Motor neuron (in vitro differentiated cells): ENCODE measurements at regions not wholly inside any gene's neighbourhood (a gene's known extent, or its start where the extent isn't known, plus 50 kb on each side); places are given as distances from the start of the nearest gene placed in this dataset.

Experiments used
- ATAC-seq, 8 experiments: fragments of 200-7000 bp; cut with Tn5 transposase; replicated peaks in 6 of 8; 2 replicates each; pipeline ENCODE4 v1.8.0; 2021; ENCODE audit warnings: mild to moderate bottlenecking in 8 of 8, moderate library complexity in 8 of 8
- H3K27ac ChIP-seq, 2 donors: fragments of 250-450 bp; sonication (Bioruptor Pico); 2 replicates each; pipeline ENCODE4 v1.9.0; 2021; ENCODE audit warnings: antibody characterized with exemption in 2 of 2, mild to moderate bottlenecking in 2 of 2, moderate library complexity in 1 of 2
- H3K4me1 ChIP-seq, 2 donors: fragments of 250-450 bp; sonication (Bioruptor Pico); replicated peaks in 1 of 2; 2 replicates each; pipeline ENCODE4 v1.6.1; 2021; ENCODE audit warnings: antibody characterized with exemption in 2 of 2, mild to moderate bottlenecking in 2 of 2, moderate library complexity in 1 of 2
- H3K4me3 ChIP-seq, 5 donors: fragments of 250-450 bp; sonication (Bioruptor Pico); 2 replicates each; pipeline ENCODE4 v1.9.0; 2021; ENCODE audit warnings: antibody characterized with exemption in 5 of 5, mild to moderate bottlenecking in 5 of 5, moderate library complexity in 4 of 5
- WGBS, 10 experiments: fragments of 450-650 bp; shearing (Covaris generic); methylation state at CpG; one replicate each; pipeline ENCODE4 v1.0.0; 2022; 5-methylcytosine and 5-hydroxymethylcytosine counted together
- in situ Hi-C, 9 experiments: fragments of 400-800 bp; cut with MboI; loops; one replicate each; pipeline ENCODE4 v1.15.0; 2021; ENCODE audit warnings: low sequenced_read_pairs in 9 of 9, low pct_unique_long_range_greater_than_20kb in 2 of 9; ENCODE audit not compliant: unreplicated experiment in 9 of 9

DNA sequence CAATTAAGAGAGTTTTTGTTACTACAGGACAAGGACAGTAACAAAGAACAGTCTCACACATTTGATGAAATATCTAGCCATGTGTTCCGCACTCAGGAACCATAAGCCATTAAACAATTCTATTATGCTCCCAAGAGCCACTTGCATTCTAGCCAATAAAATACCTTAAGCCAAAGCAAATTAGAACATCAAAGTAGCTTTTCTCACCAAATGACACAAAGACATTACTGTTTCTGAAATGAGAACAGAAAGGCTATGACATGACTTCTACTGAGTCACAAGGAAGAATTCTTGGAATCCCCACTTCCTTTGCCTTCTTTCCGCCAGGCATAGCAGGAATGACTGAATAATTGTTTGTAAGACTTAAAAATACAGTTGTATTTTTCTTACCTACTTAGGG, 445.8 kb downstream of the ATP23 start:
- H3K4me3 ChIP-seq, result no peak overlapping the region
- in situ Hi-C loops, result no loop called here
- H3K27ac ChIP-seq, result no peak overlapping the region
- ATAC-seq, result no peak
- H3K4me1 ChIP-seq, result no peaks in the 10 kb centered on the region
- WGBS, 10 experiments, result 46 to 100% (median 89%) methylated on average over 1 to 2 of the region's 2 CpGs; no CpG with 5 or more reads in 1 of the 10 experiments

DNA sequence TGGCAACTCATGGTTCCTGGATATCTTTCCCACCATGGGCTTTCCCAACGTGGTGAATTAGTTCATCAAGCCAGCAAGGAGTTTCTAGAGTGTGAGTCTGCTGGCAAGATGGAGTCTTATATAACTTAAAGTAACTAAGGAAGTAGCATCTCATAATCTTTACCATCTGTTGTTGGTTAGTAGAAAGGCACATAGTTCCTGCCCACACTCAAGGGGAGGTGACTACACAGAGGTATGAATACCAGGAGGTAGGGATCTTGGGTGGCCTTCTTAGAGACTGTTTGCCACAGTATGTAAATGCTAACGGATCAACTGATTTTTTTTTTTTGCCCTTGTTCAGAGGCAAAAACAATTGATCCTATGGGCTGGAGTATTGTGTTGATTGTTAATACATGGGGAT, 446.9 kb downstream of the ATP23 start:
- H3K27ac ChIP-seq, result no peak overlapping the region
- H3K4me3 ChIP-seq, result no peak overlapping the region
- 34 to 100% (median 79%) methylated on average over 1 to 2 of the region's 2 CpGs; no CpG with 5 or more reads in 3 of the 10 experiments for WGBS, 10 experiments
- in situ Hi-C loops, result no loop called here
- no peaks in the 10 kb centered on the region for H3K4me1 ChIP-seq
- ATAC-seq, result peak in 1 of 8 experiments; percentile 32

DNA sequence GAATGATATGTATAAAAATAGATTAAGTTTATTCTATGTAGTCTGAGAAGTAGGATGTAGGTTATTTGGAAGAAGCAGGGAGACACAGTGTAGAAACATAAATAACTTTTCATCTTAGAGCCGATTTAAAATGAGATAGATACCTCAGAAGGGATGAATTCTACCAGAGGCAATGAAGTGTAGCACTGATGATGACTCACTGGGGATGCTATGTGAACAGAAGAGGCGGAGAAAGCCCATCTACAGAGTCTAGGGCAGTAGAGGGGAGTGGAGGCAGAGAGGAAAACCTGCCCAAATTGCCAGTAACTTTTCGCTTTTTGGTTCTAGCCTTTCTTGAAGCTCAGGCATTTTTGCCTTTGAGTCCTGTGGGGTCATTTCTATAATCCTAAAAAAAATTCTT, 451.8 kb downstream of the ATP23 start:
- no peak overlapping the region for H3K27ac ChIP-seq
- WGBS, 10 experiments, result 62 to 100% (median 83%) methylated on average over 1 to 3 of the region's 3 CpGs; no CpG with 5 or more reads in 3 of the 10 experiments
- in situ Hi-C loops, result no loop called here
- peak in 2 of 8 experiments; percentile 69 to 71 for ATAC-seq
- H3K4me1 ChIP-seq, result no peaks in the 10 kb centered on the region
- H3K4me3 ChIP-seq, result no peak overlapping the region

DNA sequence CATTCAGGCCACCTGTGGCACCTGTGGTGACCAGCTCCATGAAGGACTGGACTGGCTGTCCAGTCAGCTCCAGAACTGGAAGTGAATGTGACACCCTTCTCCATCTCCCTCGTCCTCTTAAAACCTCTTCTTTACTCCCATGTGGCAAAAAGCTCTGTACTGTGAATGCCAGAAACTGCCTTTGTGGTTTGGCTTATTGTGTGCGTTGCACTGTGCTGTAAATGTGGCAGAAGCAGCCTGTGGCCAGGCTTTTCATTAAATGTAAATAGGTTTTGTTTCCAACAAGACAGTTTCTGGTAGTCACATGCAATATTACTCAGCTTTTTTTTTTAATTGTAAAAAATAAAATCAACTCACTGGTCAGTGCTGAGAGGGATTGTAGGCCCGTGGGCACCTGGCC, 453.7 kb downstream of the ATP23 start:
- Histone ChIP-seq H3K4me1 (no peaks in the 10 kb centered on the region), H3K27ac (no peak overlapping the region), H3K4me3 (no peak overlapping the region)
- ATAC-seq, result no peak
- WGBS, 10 experiments, result 67 to 100% (median 91%) methylated on average over 1 to 3 of the region's 3 CpGs; no CpG with 5 or more reads in 2 of the 10 experiments
- in situ Hi-C loops, result no loop called here

DNA sequence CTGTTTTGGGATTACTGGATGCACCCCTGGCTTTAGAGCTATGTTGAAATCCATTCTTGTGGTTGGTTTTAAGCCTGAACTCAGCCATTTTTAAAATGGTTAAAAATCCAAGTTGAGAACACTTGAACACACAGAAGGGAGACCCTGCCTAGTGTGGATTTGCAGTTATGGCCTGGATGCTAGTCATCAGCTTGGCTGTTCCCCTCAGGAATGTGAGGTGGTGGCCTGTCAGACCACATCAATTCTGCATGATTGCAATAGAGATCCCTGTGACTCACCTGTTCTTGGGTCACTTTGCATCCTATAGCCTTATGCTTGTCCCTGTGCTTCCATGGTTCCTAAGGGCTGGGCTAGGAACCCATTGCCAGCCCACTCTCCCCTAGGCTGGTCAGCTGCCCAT, 454.1 kb downstream of the ATP23 start:
- H3K4me1 ChIP-seq, result no peaks in the 10 kb centered on the region
- no peak overlapping the region for H3K27ac ChIP-seq
- in situ Hi-C loops, result no loop called here
- peak in 2 of 8 experiments; percentile 26 to 50 for ATAC-seq
- H3K4me3 ChIP-seq, result no peak overlapping the region

DNA sequence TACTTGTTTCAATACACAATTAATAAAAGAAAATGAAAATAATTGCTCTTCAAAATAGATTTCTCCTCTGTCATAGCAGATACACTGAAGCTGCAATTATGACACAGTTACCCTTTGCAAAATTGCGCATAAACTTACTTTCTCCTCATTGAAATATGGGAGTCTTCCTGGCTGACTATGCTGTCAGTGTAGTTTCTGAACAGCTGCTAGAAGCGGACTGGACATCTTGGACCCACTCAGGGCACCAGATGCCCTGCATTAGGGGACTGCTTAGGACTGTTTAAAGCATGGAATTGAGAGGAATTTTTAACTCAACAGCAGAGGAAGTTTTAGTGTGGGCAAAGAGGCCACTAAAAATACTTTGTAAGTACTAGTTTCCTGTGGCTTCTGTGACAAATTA, 454.9 kb downstream of the ATP23 start:
- H3K27ac ChIP-seq, result no peak overlapping the region
- in situ Hi-C loops, result no loop called here
- H3K4me3 ChIP-seq, result no peak overlapping the region
- ATAC-seq, result peak in 3 of 8 experiments; percentile 61 to 88 (median 81)
- H3K4me1 ChIP-seq, result no peaks in the 10 kb centered on the region
- whole genome bisulfite sequencing, 10 experiments, result 28 to 100% (median 94%) methylated on average over 1 to 2 of the region's 2 CpGs; no CpG with 5 or more reads in 2 of the 10 experiments

DNA sequence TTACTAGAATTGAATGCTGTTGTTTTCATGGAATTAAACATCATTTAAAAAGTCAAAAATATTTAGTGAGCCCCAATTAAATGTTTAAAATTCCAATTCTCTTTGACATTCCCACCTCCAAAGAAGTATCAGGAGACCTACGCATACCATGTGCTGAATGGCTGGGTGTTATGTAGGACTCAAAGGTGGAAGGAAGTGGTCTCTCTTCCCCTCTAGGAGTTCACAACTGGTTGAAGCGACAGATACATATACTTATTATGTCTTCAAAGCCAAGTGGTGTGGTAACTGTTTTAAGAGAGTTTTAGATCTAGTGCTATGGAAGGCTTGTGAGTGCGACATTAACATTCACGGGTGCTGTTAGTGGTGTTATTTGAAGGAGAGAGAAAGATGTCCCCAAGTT, 464.0 kb downstream of the ATP23 start:
- peaks cover 0 to 6% of the 10 kb centered on the region in 2 donors for H3K4me1 ChIP-seq
- no peak overlapping the region for H3K4me3 ChIP-seq
- WGBS, 10 experiments, result 83 to 100% (median 88%) methylated on average over 1 to 4 of the region's 4 CpGs; no CpG with 5 or more reads in 1 of the 10 experiments
- in situ Hi-C loops, result no loop called here
- ATAC-seq, result no peak
- H3K27ac ChIP-seq, result no peak overlapping the region

DNA sequence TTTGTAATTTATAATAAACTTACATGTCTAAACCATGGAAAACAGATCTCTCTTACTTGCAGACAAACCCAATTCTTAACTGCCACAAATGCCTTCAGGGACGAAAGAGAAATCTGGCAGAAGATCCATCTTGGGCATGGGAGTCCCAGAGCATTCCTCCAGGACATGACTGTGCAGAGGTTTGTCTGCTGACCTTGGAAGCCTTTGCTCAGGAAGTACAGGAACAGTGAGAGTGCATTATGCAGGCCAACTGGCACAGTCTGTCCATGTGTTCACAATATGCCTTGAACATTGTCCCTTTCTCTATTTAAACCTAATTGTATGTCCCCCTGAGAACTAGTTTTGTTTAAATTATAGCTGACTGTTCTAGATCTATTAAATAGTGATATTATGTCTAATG, 467.1 kb downstream of the ATP23 start:
- Histone ChIP-seq H3K4me3 (no peak overlapping the region), H3K4me1 (peaks cover 0 to 6% of the 10 kb centered on the region in 2 donors), H3K27ac (no peak overlapping the region)
- peak in 6 of 8 experiments; percentile 33 to 55 (median 42) for ATAC-seq
- in situ Hi-C loops, result no loop called here
- 11 to 80% (median 57%) methylated on average over 1 of the region's 1 CpG; no CpG with 5 or more reads in 4 of the 10 experiments for WGBS, 10 experiments

DNA sequence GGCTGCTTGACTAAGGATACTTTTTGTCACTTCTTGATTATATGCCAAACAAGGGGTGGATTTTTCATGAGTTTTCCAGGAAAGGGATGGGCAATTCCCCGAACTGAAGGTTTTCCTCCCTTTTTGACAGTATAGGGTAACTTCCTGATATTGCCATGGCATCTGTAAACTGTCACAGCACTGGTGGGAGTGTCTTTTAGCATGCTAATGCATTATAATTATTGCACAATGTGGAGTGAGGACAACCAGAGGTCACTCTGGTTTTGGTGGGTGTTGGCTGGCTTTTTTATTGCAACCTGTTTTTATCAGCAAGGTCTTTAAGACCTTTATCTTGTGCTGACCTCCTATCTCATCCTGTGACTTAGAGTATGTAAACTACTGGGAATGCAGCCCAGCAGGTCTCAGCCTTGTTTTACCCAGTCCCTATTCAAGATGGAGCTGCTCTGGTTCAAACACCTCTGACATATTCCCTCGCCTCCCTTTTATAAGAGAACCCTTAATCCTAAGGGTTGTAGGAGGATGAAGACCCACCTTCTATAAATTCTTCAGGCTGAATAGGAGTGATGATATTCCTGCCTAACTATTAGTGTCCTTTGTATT, 471.2 kb downstream of the ATP23 start:
- Histone ChIP-seq H3K4me3 (no peak overlapping the region), H3K4me1 (peaks cover 6 to 15% of the 10 kb centered on the region in 2 donors), H3K27ac (no peak overlapping the region)
- in situ Hi-C loops, result no loop called here
- peak in 4 of 8 experiments; percentile 14 to 86 (median 77) for ATAC-seq
- 0 to 88% (median 56%) methylated on average over 1 to 2 of the region's 2 CpGs; no CpG with 5 or more reads in 1 of the 10 experiments for WGBS, 10 experiments

DNA sequence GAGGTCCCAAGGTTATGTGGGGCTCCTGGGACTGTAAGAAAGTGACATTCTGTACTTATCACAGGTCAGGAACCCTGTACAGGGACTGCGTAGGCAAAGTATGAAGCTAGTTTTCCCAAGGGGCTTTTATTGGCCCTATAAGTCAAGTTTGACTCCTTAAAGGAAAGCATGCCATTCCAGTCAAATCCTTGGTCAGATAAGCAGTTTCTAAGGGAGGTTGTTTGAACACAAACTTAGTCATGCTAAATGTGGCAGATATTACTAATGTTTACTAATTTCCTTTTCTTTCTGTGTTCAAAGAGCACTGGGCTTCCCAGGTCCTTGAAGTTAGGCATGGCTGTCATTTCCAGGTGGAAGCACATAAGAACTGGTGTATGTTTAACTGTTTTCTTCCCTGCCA, 472.4 kb downstream of the ATP23 start:
- 13 to 83% (median 73%) methylated on average over 1 of the region's 1 CpG; no CpG with 5 or more reads in 3 of the 10 experiments for WGBS, 10 experiments
- ATAC-seq, result no peak

DNA sequence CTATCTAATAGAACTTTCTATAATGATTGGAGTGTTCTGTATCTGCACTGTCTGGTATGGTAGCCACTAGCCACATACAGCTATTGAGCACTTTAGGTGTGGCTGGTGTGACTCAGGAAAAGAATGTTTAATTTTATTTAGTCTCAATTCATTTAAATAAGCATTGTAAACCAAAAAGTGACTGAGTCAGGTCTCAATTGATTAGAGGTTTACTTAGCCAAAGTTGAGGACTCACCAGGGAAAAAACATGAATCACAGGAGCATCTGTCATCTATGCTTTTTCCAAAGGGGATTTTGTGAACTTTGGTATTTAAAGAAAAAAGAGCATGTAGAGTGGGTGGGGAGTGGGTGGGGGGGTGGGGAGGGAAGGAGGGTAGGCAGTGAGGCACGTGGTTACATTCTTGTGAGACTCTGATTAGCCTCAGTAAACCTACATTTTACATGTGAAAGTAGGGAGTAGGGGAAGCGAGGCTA, 473.1 kb downstream of the ATP23 start:
- in situ Hi-C loops, result no loop called here
- peak in 5 of 8 experiments; percentile 16 to 61 (median 47) for ATAC-seq
- Histone ChIP-seq H3K27ac (no peak overlapping the region), H3K4me3 (no peak overlapping the region), H3K4me1 (peaks cover 6 to 9% of the 10 kb centered on the region in 2 donors)
- 60 to 63% methylated on average over 1 to 2 of the region's 2 CpGs; no CpG with 5 or more reads in 8 of the 10 experiments for WGBS, 10 experiments

More for the DNA sequence above, 472.4 kb downstream of the ATP23 start:
- no peak overlapping the region for H3K27ac ChIP-seq
- H3K4me1 ChIP-seq, result peaks cover 6 to 9% of the 10 kb centered on the region in 2 donors
- H3K4me3 ChIP-seq, result no peak overlapping the region
- in situ Hi-C loops, result no loop called here

DNA sequence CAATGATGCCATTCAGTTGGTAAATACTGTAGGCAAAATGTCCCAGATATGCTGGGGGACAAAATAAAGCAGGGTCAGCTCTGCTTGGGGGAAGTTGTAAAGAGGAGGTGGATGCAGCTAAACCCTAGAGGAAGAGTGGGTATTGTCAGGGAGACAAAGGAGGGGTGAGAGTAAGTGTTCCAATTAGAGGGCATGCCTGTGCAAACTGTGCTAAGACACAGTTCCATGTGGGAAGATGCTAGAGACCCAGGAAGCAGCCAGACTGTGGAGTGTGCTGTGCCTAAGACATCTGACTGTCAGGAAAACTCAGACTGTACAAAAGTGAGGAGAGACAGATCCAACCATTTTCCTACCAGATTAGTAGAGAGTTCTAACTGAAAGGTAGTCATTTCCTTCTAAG, 474.3 kb downstream of the ATP23 start:
- H3K27ac ChIP-seq, result no peak overlapping the region
- in situ Hi-C loops, result no loop called here
- H3K4me3 ChIP-seq, result no peak overlapping the region
- H3K4me1 ChIP-seq, result peaks cover 6 to 9% of the 10 kb centered on the region in 2 donors
- peak in 1 of 8 experiments; percentile 31 for ATAC-seq

DNA sequence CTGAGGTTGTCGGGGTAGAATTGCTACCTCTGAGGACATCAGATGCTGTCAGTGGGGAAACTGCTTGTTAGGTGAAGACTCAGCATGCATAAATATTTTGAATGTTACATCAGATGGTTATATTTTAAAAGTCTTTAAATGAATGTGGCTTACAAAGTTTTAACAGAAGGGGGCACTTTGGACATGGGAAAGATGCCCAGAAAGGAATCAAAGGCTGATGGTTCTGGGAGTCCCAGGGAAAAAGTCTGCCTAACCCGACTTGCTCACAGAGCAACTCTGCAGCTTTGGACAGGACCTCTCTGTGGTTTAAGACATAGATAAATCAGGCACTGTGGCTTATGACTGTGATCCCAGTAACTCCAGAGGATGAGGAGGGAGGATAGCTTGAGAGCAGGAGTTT, 474.9 kb downstream of the ATP23 start:
- WGBS, 10 experiments, result 0 to 88% (median 10%) methylated on average over 1 of the region's 2 CpGs; no CpG with 5 or more reads in 4 of the 10 experiments
- no peak overlapping the region for H3K27ac ChIP-seq
- H3K4me3 ChIP-seq, result no peak overlapping the region
- ATAC-seq, result peak in 3 of 8 experiments; percentile 3 to 10 (median 6)
- in situ Hi-C loops, result no loop called here
- H3K4me1 ChIP-seq, result peaks cover 6 to 9% of the 10 kb centered on the region in 2 donors
